Naive thymus-derived CD8-positive, alpha-beta T cell (primary cell): ENCODE measurements at regions not wholly inside any gene's neighbourhood (a gene's known extent, or its start where the extent isn't known, plus 50 kb on each side); places are given as distances from the start of the nearest gene placed in this dataset.
"Not testable (repeated sequence)": the region's sequence is repeated elsewhere in the genome, so short reads cannot be mapped to it uniquely, and the experiment has no call there.

Source experiments
- ATAC-seq, 2 donors: fragments of 150-1000 bp; cut with Tn5 transposase in 1 of 2; sonication (Bioruptor Pico), chemical (Tn5 transposase) in 1 of 2; 1 replicate in 1 of 2; 2 replicates in 1 of 2; pipeline ENCODE4 v1.10.0; 2021; ENCODE audit warnings: mild to moderate bottlenecking in 2 of 2, moderate library complexity in 2 of 2
- POLR2A ChIA-PET: fragments of 350-600 bp; sonication (Branson Sonifier 250); formaldehyde crosslinking; loops from one replicate; lab custom pipeline; 2021; ENCODE audit warnings: antibody characterized with exemption; lab: Charles Lee
- DNase-seq, 10 donors: peaks; one replicate each; pipeline versions ENCODE4 v3.0.0 to v3.0.0-alpha.2; 2020 to 2022
- H3K27ac Mint-ChIP-seq, 10 donors: one replicate each; pipeline ENCODE4 v1.8.0; 2020 to 2022; ENCODE audit warnings: mild to moderate bottlenecking in 10 of 10, mixed read lengths in 10 of 10, moderate library complexity in 4 of 10, inconsistent platforms in 1 of 10
- H3K27me3 Mint-ChIP-seq, 5 donors: one replicate each; pipeline ENCODE4 v1.8.0; 2021 to 2022; ENCODE audit warnings: mixed read lengths in 5 of 5
- H3K36me3 Mint-ChIP-seq, 3 donors: one replicate each; pipeline ENCODE4 v1.8.0; 2020 to 2022; ENCODE audit warnings: mixed read lengths in 3 of 3, mild to moderate bottlenecking in 2 of 3, inconsistent platforms in 1 of 3
- H3K4me1 Mint-ChIP-seq, 4 donors: one replicate each; pipeline ENCODE4 v1.8.0; 2021 to 2022; ENCODE audit warnings: mixed read lengths in 4 of 4
- H3K4me3 Mint-ChIP-seq, 10 donors: one replicate each; pipeline ENCODE4 v1.8.0; 2020 to 2022; ENCODE audit warnings: mild to moderate bottlenecking in 10 of 10, mixed read lengths in 10 of 10, moderate library complexity in 6 of 10, inconsistent platforms in 1 of 10
- H3K9me3 Mint-ChIP-seq, 9 donors: one replicate each; pipeline ENCODE4 v1.8.0; 2020 to 2022; ENCODE audit warnings: mixed read lengths in 9 of 9, mild to moderate bottlenecking in 3 of 9, inconsistent platforms in 1 of 9, moderate library complexity in 1 of 9

DNA sequence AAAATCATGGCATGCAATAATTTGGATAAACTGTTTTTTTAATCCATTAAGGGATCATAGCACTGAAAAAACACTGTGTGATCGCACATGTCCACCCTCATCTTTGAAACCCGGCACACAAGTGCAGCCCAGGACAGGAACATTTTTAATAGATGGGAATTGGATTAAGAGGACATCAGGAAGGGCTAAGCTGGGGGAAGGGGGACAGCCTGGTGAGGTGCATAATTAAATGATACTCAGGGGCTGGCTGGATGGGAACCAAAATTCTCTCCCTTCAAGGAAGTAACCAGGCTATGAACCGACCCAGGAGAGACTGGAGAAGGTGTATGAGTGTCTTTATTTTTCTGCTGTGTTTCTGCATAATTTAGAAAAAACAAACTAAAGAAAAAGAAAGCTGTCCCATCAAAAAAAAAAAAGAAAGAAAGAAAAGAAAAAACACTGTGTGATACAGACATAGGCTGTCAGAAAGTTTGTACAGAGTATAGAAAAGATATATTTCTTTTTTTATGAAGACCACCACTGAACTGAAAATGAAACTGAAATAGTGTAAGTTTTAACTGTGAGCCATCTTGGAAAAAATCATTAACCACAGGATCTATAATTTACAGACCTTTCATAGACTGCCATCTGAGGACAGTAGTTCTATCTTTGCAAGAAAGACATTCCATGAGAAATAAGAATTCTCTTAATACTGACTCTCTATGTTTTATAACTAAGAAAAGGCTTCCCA, 75.1 kb upstream of the SLC38A4 start:
- H3K27me3 Mint-ChIP-seq: peaks cover 0 to 9% (median 2%) of the 10 kb centered on the region in 5 donors
- DNase-seq: no peak
- H3K9me3 Mint-ChIP-seq: peaks cover 0 to 9% (median 0%) of the 10 kb centered on the region in 9 donors
- H3K4me1 Mint-ChIP-seq: peaks cover 12 to 35% (median 22%) of the 10 kb centered on the region in 4 donors
- ATAC-seq: no peak
- no peaks in the 10 kb centered on the region for H3K36me3 Mint-ChIP-seq
- H3K4me3 Mint-ChIP-seq: peak overlapping the region in 6 of 10 donors; percentile 11 to 33 (median 16)
- peak overlapping the region in 1 of 10 donors; percentile 49 for H3K27ac Mint-ChIP-seq
- POLR2A ChIA-PET: no interaction called here

DNA sequence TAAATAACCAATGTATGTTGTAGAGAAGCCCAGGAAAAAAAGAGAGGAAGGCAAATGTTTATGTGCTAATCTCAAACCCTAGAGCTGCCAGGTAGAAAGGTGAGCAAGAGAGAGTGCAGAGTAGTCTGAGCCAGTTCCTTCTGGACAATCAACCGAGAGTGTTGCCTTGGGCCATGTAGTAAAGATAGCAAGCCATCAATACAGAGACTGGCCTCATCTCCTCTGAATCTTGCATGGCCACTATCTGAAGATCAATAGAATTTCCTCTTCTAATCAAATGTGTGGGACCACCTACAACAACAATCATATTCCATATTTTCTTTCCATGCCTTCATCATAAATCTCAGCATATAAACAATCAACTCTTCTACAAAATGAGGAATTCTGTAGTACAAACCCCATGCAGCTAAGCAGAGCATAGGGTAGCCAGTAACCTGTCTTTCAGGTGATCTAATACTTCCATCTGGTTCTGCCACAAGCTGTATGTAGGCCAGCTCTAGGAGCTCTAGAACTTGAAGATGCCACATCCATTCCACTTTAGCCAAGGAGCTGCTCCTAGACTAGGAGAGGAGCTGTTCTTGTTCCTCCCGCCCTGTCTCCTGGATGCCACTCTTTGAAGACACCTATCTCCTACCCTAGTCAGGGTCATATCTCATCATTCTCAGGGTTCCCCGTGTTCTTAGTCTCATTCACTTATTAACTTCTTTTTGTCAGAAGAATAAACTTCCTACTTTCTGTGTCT, 75.8 kb upstream of the SLC38A4 start:
- ATAC-seq (no peak), DNase-seq (no peak)
- no peak overlapping the region for H3K27ac Mint-ChIP-seq
- peaks cover 12 to 35% (median 22%) of the 10 kb centered on the region in 4 donors for H3K4me1 Mint-ChIP-seq
- POLR2A ChIA-PET: no interaction called here
- no peaks in the 10 kb centered on the region for H3K36me3 Mint-ChIP-seq
- H3K27me3 Mint-ChIP-seq: peaks cover 0 to 11% (median 4%) of the 10 kb centered on the region in 5 donors
- H3K9me3 Mint-ChIP-seq: peaks cover 0 to 9% (median 0%) of the 10 kb centered on the region in 9 donors
- no peak overlapping the region for H3K4me3 Mint-ChIP-seq

- DNase-seq: no peak
- Mint-ChIP-seq H3K4me1 (peaks cover 8 to 24% (median 17%) of the 10 kb centered on the region in 4 donors), H3K9me3 (peaks cover 0 to 3% (median 0%) of the 10 kb centered on the region in 9 donors), H3K27ac (no peak overlapping the region), H3K36me3 (no peaks in the 10 kb centered on the region), H3K4me3 (no peak overlapping the region), H3K27me3 (peaks cover 0 to 11% (median 4%) of the 10 kb centered on the region in 5 donors)
- ATAC-seq: no peak
- POLR2A ChIA-PET: no interaction called here
These were observed 77.3 kb upstream of the SLC38A4 start for GRCh38 chr12:46903058-46903457.

DNA sequence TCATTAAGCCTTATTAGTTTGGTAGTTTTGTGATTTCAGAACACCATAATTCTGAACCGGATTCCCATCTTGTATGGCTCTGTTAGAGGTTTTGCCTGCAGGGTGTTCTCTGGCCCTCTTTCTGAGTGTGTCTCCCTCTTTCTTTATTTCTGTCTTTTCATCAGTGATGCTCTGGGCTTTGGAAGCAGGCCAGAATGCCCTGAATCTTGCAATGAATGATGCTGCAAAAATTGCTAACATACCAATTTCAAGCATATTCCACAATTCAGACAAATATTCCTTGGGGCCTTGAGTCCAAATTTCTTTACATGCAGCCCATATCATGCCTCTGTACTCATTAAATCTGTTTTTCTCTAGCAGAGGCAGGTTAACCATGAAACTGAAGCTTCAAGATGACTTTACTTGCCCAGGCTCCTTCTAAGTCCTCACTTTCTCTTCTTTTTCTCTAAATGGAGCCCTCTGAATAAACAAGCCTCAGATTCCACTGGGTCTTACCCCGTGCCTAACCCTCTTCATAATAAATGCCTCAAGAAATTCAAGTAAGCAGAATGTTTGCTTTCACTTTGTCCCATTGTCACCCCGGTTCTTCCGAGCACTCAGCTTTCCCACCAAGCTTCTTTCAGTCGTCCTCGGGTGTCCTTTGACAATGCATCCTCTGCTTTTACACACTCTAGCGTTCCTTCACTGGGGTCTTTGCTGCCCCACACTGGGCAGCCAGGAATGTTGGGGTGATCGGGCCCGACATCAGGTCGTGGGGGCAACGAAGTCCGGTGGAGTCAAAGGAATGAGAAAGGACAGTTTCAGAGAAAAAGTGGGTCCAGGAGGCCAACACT, 78.8 kb upstream of the SLC38A4 start:
- peaks cover 0 to 6% (median under 1%) of the 10 kb centered on the region in 3 donors for H3K36me3 Mint-ChIP-seq
- H3K27ac Mint-ChIP-seq: no peak overlapping the region
- H3K4me1 Mint-ChIP-seq: peaks cover 2 to 15% (median 10%) of the 10 kb centered on the region in 4 donors
- no peak for ATAC-seq
- no peak overlapping the region for H3K4me3 Mint-ChIP-seq
- peaks cover 0 to 11% (median 5%) of the 10 kb centered on the region in 9 donors for H3K9me3 Mint-ChIP-seq
- POLR2A ChIA-PET: no interaction called here
- H3K27me3 Mint-ChIP-seq: peaks cover 0 to 11% (median 4%) of the 10 kb centered on the region in 5 donors
- DNase-seq: no peak

GRCh38 chr12:46905239-46905627, 79.4 kb upstream of the SLC38A4 start:
- Mint-ChIP-seq H3K9me3 (peaks cover 0 to 17% (median 11%) of the 10 kb centered on the region in 9 donors), H3K4me1 (peaks cover 2 to 15% (median 10%) of the 10 kb centered on the region in 4 donors), H3K36me3 (peaks cover 0 to 13% (median 6%) of the 10 kb centered on the region in 3 donors), H3K27me3 (peaks cover 0 to 11% (median 7%) of the 10 kb centered on the region in 5 donors)
- H3K27ac Mint-ChIP-seq, DNase-seq, POLR2A ChIA-PET, H3K4me3 Mint-ChIP-seq, ATAC-seq: not testable (repeated sequence)

DNA sequence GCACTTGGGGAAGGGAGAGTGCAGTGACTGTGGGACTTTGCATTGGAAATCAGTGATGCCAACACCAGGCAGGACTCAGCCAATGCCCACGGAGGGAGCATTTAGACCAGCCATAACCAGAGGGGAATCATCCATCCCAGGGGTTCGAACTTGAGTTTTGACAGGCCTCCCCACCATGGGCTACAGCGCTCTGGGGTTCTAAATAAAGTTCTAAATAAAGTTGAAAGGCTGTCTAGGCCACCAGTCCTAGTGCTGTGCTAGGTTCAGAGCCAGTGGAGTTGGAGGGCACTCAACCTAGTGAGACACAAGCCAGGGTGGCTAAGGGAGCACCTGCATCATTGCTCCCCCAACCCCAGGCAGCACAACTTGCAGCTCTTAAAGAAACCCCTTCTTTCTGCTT, 82.0 kb upstream of the SLC38A4 start:
- peaks cover 6 to 42% (median 25%) of the 10 kb centered on the region in 9 donors for H3K9me3 Mint-ChIP-seq

GRCh38 chr12:46908236-46908935, 82.6 kb upstream of the SLC38A4 start:
- Mint-ChIP-seq H3K4me1 (no peaks in the 10 kb centered on the region), H3K9me3 (peaks cover 6 to 45% (median 25%) of the 10 kb centered on the region in 9 donors), H3K4me3 (no peak overlapping the region), H3K27me3 (peaks cover 0 to 18% (median 11%) of the 10 kb centered on the region in 5 donors), H3K27ac (no peak overlapping the region), H3K36me3 (peaks cover 0 to 37% (median 19%) of the 10 kb centered on the region in 3 donors)
- DNase-seq: no peak
- POLR2A ChIA-PET: no interaction called here
- no peak for ATAC-seq

More for the DNA sequence above, 82.0 kb upstream of the SLC38A4 start:
- DNase-seq (no peak), ATAC-seq (no peak)
- POLR2A ChIA-PET: no interaction called here
- Mint-ChIP-seq H3K36me3 (peaks cover 0 to 35% (median 19%) of the 10 kb centered on the region in 3 donors), H3K4me3 (no peak overlapping the region), H3K27me3 (peaks cover 0 to 18% (median 11%) of the 10 kb centered on the region in 5 donors), H3K4me1 (no peaks in the 10 kb centered on the region), H3K27ac (no peak overlapping the region)

GRCh38 chr12:46908936-46909635, 83.3 kb upstream of the SLC38A4 start:
- Mint-ChIP-seq H3K4me3 (no peak overlapping the region), H3K4me1 (no peaks in the 10 kb centered on the region), H3K27me3 (peaks cover 0 to 21% (median 11%) of the 10 kb centered on the region in 5 donors), H3K36me3 (peaks cover 0 to 37% (median 19%) of the 10 kb centered on the region in 3 donors), H3K27ac (no peak overlapping the region), H3K9me3 (peaks cover 6 to 49% (median 27%) of the 10 kb centered on the region in 9 donors)
- POLR2A ChIA-PET: no interaction called here
- DNase-seq (no peak), ATAC-seq (no peak)

DNA sequence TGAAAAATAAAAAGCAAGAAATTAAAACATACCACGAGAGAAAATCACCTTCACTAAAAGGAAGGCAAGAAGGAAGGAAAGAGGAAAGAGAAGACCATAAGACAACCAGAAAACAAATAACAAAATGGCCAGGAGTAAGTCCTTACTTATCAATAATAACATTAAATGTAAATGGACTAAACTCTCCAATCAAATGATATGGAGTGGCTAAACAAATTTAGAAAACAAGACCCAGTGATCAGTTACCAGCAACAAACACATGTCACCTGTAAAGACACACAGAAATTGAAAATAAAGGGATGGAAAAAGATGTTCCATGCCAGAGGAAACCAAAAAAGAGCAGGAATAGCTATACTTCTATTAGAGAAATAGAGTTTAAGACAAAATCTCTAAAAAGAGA, 85.0 kb upstream of the SLC38A4 start:
- peaks cover 0 to 21% (median 5%) of the 10 kb centered on the region in 5 donors for H3K27me3 Mint-ChIP-seq
- DNase-seq (no peak), ATAC-seq (no peak)
- H3K9me3 Mint-ChIP-seq: peaks cover 6 to 49% (median 27%) of the 10 kb centered on the region in 9 donors
- POLR2A ChIA-PET: no interaction called here
- H3K36me3 Mint-ChIP-seq: peaks cover 0 to 37% (median 19%) of the 10 kb centered on the region in 3 donors
- H3K27ac Mint-ChIP-seq: peak overlapping the region in 1 of 10 donors; percentile 6
- no peaks in the 10 kb centered on the region for H3K4me1 Mint-ChIP-seq
- no peak overlapping the region for H3K4me3 Mint-ChIP-seq

DNA sequence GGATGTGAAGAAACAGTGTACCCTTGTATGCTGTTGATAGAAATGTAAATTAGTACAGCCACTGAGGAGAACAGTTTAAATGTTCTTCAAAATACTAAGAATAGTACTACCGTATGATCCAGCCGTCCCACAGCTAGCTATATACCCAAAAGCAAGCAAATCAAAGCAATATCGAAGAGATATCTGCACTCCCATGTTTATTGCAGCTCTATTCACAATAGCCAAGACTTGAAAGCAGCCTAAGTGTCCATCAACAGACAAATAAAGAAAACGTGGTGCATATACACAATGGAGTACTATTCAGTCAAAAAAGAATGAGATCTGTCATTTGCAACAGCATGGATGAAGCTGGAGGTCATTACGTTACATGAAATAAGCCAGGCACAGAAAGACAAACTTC, 88.5 kb upstream of the SLC38A4 start:
- H3K9me3 Mint-ChIP-seq: peaks cover 6 to 42% (median 23%) of the 10 kb centered on the region in 9 donors
- no peak for DNase-seq
- peaks cover 0 to 33% (median 19%) of the 10 kb centered on the region in 3 donors for H3K36me3 Mint-ChIP-seq
- no peaks in the 10 kb centered on the region for H3K4me1 Mint-ChIP-seq
- POLR2A ChIA-PET: no interaction called here
- H3K27me3 Mint-ChIP-seq: peaks cover 0 to 17% (median 3%) of the 10 kb centered on the region in 5 donors
- no peak for ATAC-seq
- H3K4me3 Mint-ChIP-seq: no peak overlapping the region
- no peak overlapping the region for H3K27ac Mint-ChIP-seq

DNA sequence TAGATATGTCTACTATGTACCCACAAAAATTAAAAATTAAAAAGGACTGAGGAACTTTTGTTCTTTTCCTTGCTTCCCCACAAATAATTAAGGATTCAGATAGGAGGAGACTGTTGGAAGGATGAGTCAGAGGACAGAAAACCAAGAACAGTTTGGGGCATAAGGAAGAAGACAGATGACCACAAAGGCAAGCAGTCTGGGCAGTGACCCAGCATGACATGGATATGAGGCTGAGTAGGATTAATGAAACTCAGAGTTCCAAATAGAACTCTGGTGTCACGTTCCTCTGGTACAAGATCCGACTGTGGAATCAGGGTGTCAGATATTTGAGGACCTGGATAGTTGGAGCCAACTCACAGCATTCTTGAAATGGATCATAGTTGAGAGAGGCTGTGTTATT, 89.3 kb upstream of the SLC38A4 start:
- Mint-ChIP-seq H3K9me3 (peaks cover 6 to 34% (median 16%) of the 10 kb centered on the region in 9 donors), H3K36me3 (peaks cover 0 to 26% (median 14%) of the 10 kb centered on the region in 3 donors), H3K4me3 (no peak overlapping the region), H3K27ac (no peak overlapping the region), H3K4me1 (no peaks in the 10 kb centered on the region), H3K27me3 (peaks cover 0 to 14% (median 2%) of the 10 kb centered on the region in 5 donors)
- POLR2A ChIA-PET: no interaction called here
- ATAC-seq: no peak
- DNase-seq: no peak
